DND-41 (cell line): ENCODE measurements at regions not wholly inside any gene's neighbourhood (a gene's known extent, or its start where the extent isn't known, plus 50 kb on each side); places are given as distances from the start of the nearest gene placed in this dataset.

Experiments
- EZH2 ChIP-seq: IDR thresholded peaks from 3 replicates; pipeline ENCODE4 v1.6.1; 2012; ENCODE audit warnings: borderline replicate concordance, low read depth, mild to moderate bottlenecking, moderate library complexity, low read length, inconsistent platforms; ENCODE audit not compliant: severe bottlenecking
- TF ChIP-seq, protein P1 (sequence below): IDR thresholded peaks from 2 replicates; pipeline ENCODE4 v1.5.1; 2012; ENCODE audit warnings: borderline replicate concordance, low read length, moderate library complexity, mild to moderate bottlenecking; ENCODE audit not compliant: poor library complexity, severe bottlenecking; ENCODE audit errors: extremely low read depth

GRCh38 chr12:24597580-24597979 lies 351.3 kb downstream of the BCAT1 start:
- TF ChIP-seq, protein P1, sequence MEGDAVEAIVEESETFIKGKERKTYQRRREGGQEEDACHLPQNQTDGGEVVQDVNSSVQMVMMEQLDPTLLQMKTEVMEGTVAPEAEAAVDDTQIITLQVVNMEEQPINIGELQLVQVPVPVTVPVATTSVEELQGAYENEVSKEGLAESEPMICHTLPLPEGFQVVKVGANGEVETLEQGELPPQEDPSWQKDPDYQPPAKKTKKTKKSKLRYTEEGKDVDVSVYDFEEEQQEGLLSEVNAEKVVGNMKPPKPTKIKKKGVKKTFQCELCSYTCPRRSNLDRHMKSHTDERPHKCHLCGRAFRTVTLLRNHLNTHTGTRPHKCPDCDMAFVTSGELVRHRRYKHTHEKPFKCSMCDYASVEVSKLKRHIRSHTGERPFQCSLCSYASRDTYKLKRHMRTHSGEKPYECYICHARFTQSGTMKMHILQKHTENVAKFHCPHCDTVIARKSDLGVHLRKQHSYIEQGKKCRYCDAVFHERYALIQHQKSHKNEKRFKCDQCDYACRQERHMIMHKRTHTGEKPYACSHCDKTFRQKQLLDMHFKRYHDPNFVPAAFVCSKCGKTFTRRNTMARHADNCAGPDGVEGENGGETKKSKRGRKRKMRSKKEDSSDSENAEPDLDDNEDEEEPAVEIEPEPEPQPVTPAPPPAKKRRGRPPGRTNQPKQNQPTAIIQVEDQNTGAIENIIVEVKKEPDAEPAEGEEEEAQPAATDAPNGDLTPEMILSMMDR = no peak
- TF ChIP-seq EZH2 = no peak
